Liver (tissue), 8 donors: ENCODE measurements at regions not wholly inside any gene's neighbourhood (a gene's known extent, or its start where the extent isn't known, plus 50 kb on each side); places are given as distances from the start of the nearest gene placed in this dataset.

Source experiments
- DNase-seq: peaks from one replicate; pipeline ENCODE4 v3.0.0-alpha.2; 2017; ENCODE audit warnings: low spot score
- H3K27ac ChIP-seq, 2 donors: one replicate each; pipeline ENCODE4 v1.7.0; 2013; ENCODE audit warnings: inconsistent platforms in 2 of 2, low read length in 2 of 2, control low read depth in 1 of 2, low read depth in 1 of 2, mild to moderate bottlenecking in 1 of 2
- H3K27me3 ChIP-seq, 4 donors: one replicate each; pipeline versions ENCODE4 v1.6.1 to v1.7.0; 2013; ENCODE audit warnings: low read length in 3 of 4, inconsistent platforms in 1 of 4, mild to moderate bottlenecking in 1 of 4, moderate library complexity in 1 of 4; ENCODE audit not compliant: control insufficient read depth in 4 of 4, insufficient read depth in 4 of 4
- H3K36me3 ChIP-seq, 4 donors: one replicate each; pipeline versions ENCODE4 v1.6.1 to v1.7.0; 2013; ENCODE audit warnings: low read length in 3 of 4, mild to moderate bottlenecking in 3 of 4, low read depth in 1 of 4, moderate library complexity in 1 of 4; ENCODE audit not compliant: control insufficient read depth in 4 of 4, insufficient read depth in 3 of 4
- H3K4me1 ChIP-seq, 4 donors: one replicate each; pipeline versions ENCODE4 v1.6.1 to v1.7.0; 2013; ENCODE audit warnings: low read length in 3 of 4, mild to moderate bottlenecking in 3 of 4, moderate library complexity in 1 of 4; ENCODE audit not compliant: control insufficient read depth in 4 of 4, insufficient read depth in 4 of 4
- H3K4me3 ChIP-seq, 3 donors: one replicate each; pipeline versions ENCODE4 v1.6.1 to v1.7.0; 2013; ENCODE audit warnings: low read length in 3 of 3, control low read depth in 1 of 3, low read depth in 1 of 3, mild to moderate bottlenecking in 1 of 3
- H3K9ac ChIP-seq, 2 donors: one replicate each; pipeline ENCODE4 v1.7.0; 2013; ENCODE audit warnings: low read length in 2 of 2, mild to moderate bottlenecking in 2 of 2, moderate library complexity in 2 of 2, control low read depth in 1 of 2, low read depth in 1 of 2
- H3K9me3 ChIP-seq, 4 donors: one replicate each; pipeline versions ENCODE4 v1.6.1 to v1.7.0; 2013; ENCODE audit warnings: low read length in 3 of 4; ENCODE audit not compliant: control insufficient read depth in 4 of 4
- EGR1 ChIP-seq, 2 donors: IDR thresholded peaks; 2 replicates each; pipeline ENCODE4 v1.6.1; 2016 to 2018; ENCODE audit warnings: antibody characterized with exemption in 2 of 2, low read depth in 2 of 2
- FOXA1 ChIP-seq: IDR thresholded peaks from 2 replicates; pipeline ENCODE4 v1.6.1; 2016; ENCODE audit warnings: antibody characterized with exemption
- FOXA2 ChIP-seq: IDR thresholded peaks from 2 replicates; pipeline ENCODE4 v1.6.1; 2016; ENCODE audit warnings: antibody characterized with exemption
- GABPA ChIP-seq, 2 donors: IDR thresholded peaks in 1 of 2; conservative IDR thresholded peaks in 1 of 2; 2 replicates each; pipeline ENCODE4 v1.6.1; 2016; ENCODE audit warnings: antibody characterized with exemption in 2 of 2, mild to moderate bottlenecking in 1 of 2, moderate library complexity in 1 of 2
- HNF4A ChIP-seq, 2 donors: conservative IDR thresholded peaks; 2 replicates each; pipeline ENCODE4 v1.6.1; 2016; ENCODE audit warnings: antibody characterized with exemption in 2 of 2, mild to moderate bottlenecking in 2 of 2
- HNF4G ChIP-seq: IDR thresholded peaks from 2 replicates; pipeline ENCODE4 v1.6.1; 2016; ENCODE audit warnings: antibody characterized with exemption
- NR2F2 ChIP-seq: IDR thresholded peaks from 2 replicates; pipeline ENCODE4 v1.6.1; 2016; ENCODE audit warnings: antibody characterized with exemption
- RXRA ChIP-seq, 2 donors: IDR thresholded peaks; 2 replicates each; pipeline ENCODE4 v1.6.1; 2017 to 2018; ENCODE audit warnings: antibody characterized with exemption in 2 of 2, mild to moderate bottlenecking in 1 of 2
- TAF1 ChIP-seq: conservative IDR thresholded peaks from 2 replicates; pipeline ENCODE4 v1.6.1; 2016; ENCODE audit warnings: antibody characterized with exemption, mild to moderate bottlenecking
- YY1 ChIP-seq: IDR thresholded peaks from 2 replicates; pipeline ENCODE4 v1.6.1; 2016; ENCODE audit warnings: antibody characterized with exemption, mild to moderate bottlenecking
- WGBS: extraction: QIAGEN DNeasy Blood & Tissue Kit; methylation state at CpG from one replicate; pipeline ENCODE4 v1.1.7; 2013; 5-methylcytosine and 5-hydroxymethylcytosine counted together
- TF ChIP-seq, protein P1 (sequence below): fragments of 150-350 bp; IDR thresholded peaks from 2 replicates; pipeline ENCODE4 v1.5.1; 2017; ENCODE audit warnings: improper control_type of control experiment, low read depth, low read length; ENCODE audit not compliant: missing input control
- TF ChIP-seq, protein P2 (sequence below): IDR thresholded peaks from 2 replicates; pipeline ENCODE4 v1.6.1; 2016; ENCODE audit warnings: antibody characterized with exemption, mild to moderate bottlenecking
- TF ChIP-seq, protein P3 (sequence below): IDR thresholded peaks from 2 replicates; pipeline ENCODE4 v1.6.1; 2016; ENCODE audit warnings: antibody characterized with exemption
- donor health status: healthy.
- donor health status: healthy.
- donor health status: healthy.
- donor health status: healthy.
- donor health status: healthy.

DNA sequence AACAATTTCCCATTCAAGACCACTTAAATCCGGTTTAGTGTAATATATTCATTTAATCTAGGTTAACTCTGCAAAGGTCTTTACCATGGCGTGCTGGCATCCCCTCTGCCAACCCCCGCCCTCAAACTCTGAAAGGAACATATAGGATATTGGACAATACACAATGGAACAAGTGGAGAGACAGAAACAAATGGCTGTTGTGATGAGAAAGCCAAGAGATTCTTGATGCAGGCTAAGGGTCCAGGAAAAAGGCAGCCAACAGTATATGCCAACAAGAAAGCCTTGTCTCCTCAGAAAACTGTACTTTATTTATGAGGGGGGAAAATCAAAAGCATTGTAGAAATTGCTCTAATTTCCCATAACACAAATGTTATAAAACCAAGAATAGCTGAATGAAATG, 407.3 kb upstream of the SGCG start:
- no peaks in the 10 kb centered on the region for H3K36me3 ChIP-seq
- H3K9ac ChIP-seq = no peak overlapping the region
- no peak for DNase-seq
- no peak for TF ChIP-seq NR2F2
- TF ChIP-seq YY1 = no peak
- TF ChIP-seq GABPA (IDR thresholded peaks at IDR 0.05 in 1 of 2, conservative IDR thresholded peaks at IDR 0.05 in 1 of 2) = no peak
- TF ChIP-seq HNF4A (conservative IDR thresholded peaks at IDR 0.05) = no peak
- TF ChIP-seq HNF4G = no peak
- TF ChIP-seq TAF1 = no peak
- TF ChIP-seq EGR1 (IDR thresholded peaks at IDR 0.05; ENCODE audit: low read depth in 2 of 2) = no peak
- TF ChIP-seq FOXA1 = no peak
- TF ChIP-seq, protein P1, sequence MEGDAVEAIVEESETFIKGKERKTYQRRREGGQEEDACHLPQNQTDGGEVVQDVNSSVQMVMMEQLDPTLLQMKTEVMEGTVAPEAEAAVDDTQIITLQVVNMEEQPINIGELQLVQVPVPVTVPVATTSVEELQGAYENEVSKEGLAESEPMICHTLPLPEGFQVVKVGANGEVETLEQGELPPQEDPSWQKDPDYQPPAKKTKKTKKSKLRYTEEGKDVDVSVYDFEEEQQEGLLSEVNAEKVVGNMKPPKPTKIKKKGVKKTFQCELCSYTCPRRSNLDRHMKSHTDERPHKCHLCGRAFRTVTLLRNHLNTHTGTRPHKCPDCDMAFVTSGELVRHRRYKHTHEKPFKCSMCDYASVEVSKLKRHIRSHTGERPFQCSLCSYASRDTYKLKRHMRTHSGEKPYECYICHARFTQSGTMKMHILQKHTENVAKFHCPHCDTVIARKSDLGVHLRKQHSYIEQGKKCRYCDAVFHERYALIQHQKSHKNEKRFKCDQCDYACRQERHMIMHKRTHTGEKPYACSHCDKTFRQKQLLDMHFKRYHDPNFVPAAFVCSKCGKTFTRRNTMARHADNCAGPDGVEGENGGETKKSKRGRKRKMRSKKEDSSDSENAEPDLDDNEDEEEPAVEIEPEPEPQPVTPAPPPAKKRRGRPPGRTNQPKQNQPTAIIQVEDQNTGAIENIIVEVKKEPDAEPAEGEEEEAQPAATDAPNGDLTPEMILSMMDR = no peak
- TF ChIP-seq FOXA2 = no peak
- 65% methylated on average over 3 of the region's 3 CpGs for WGBS
- no peaks in the 10 kb centered on the region for H3K27me3 ChIP-seq
- no peak overlapping the region for H3K4me3 ChIP-seq
- H3K4me1 ChIP-seq = no peaks in the 10 kb centered on the region
- H3K9me3 ChIP-seq = no peaks in the 10 kb centered on the region
- H3K27ac ChIP-seq = no peak overlapping the region

DNA sequence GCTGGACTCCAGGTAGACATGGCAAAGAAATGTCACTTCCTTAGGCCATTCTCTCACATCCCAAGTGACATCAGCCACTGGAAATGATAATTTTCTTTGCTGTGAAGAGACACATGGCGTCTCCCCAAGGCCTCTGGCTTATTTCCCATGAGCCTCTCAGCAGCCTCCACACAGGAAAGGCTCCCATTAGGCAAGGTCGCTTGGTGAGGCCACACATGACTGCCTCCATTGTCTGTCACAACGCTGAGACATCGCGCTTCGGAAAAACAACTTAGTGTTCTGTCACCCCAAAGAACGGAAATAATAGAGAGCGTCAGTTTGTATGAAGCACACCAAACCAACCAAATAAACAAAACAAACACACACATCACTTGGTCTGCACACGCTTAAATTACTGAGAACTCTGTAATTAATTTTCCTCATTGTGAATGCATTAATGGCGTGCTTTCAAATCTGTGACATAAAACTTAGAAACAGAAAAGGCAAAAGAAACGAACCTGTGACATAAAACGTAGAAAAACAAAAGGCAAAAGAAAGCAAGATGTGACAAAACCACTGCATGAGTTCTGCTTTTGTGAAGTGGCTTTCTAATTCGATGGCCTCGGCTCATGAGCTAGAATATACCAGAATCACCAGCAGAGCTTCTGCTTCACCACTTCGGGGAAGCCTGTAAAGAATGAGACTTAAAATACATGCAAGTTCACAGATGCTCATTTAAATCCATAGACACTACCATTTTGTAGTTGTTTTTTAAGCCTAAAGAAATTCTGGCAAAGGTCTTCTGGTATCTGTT, 404.2 kb upstream of the SGCG start:
- Histone ChIP-seq H3K27me3 (no peaks in the 10 kb centered on the region), H3K4me1 (no peaks in the 10 kb centered on the region), H3K4me3 (no peak overlapping the region), H3K36me3 (no peaks in the 10 kb centered on the region), H3K9me3 (no peaks in the 10 kb centered on the region), H3K27ac (no peak overlapping the region), H3K9ac (no peak overlapping the region)
- WGBS = 79% methylated on average over 15 of the region's 15 CpGs
- no peak for DNase-seq
- TF ChIP-seq, protein P1 = no peak
- TF ChIP-seq GABPA (IDR thresholded peaks at IDR 0.05 in 1 of 2, conservative IDR thresholded peaks at IDR 0.05 in 1 of 2) (no peak), FOXA1 (no peak), EGR1 (IDR thresholded peaks at IDR 0.05; ENCODE audit: low read depth in 2 of 2) (no peak), RXRA (IDR thresholded peaks at IDR 0.05) (no peak), NR2F2 (no peak)

DNA sequence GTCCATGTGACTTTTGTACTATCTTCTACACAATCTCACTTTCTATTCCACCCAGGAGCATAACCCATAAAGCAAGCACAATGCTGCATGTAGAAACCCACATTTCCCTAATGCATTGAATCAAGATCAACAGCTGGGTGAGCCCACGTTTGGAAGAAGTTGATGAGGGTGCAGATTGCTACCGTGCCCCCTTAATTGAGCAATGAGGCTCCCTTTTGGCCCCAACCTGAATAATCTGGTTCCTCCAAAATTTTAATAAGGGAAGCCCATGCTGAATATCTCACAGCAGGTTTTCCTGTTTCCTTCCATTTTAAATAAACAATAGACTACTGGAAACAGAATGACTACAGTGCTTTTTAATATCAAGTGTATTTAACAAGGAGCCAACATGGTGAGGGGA, 403.6 kb upstream of the SGCG start:
- no peaks in the 10 kb centered on the region for H3K27me3 ChIP-seq
- no peaks in the 10 kb centered on the region for H3K36me3 ChIP-seq
- WGBS = 53% methylated on average over 2 of the region's 2 CpGs
- no peak for DNase-seq
- no peak overlapping the region for H3K27ac ChIP-seq
- TF ChIP-seq HNF4A (conservative IDR thresholded peaks at IDR 0.05) (no peak), FOXA2 (no peak), EGR1 (IDR thresholded peaks at IDR 0.05; ENCODE audit: low read depth in 2 of 2) (no peak), GABPA (IDR thresholded peaks at IDR 0.05 in 1 of 2, conservative IDR thresholded peaks at IDR 0.05 in 1 of 2) (no peak)
- TF ChIP-seq, protein P1 = no peak
- TF ChIP-seq, protein P2, sequence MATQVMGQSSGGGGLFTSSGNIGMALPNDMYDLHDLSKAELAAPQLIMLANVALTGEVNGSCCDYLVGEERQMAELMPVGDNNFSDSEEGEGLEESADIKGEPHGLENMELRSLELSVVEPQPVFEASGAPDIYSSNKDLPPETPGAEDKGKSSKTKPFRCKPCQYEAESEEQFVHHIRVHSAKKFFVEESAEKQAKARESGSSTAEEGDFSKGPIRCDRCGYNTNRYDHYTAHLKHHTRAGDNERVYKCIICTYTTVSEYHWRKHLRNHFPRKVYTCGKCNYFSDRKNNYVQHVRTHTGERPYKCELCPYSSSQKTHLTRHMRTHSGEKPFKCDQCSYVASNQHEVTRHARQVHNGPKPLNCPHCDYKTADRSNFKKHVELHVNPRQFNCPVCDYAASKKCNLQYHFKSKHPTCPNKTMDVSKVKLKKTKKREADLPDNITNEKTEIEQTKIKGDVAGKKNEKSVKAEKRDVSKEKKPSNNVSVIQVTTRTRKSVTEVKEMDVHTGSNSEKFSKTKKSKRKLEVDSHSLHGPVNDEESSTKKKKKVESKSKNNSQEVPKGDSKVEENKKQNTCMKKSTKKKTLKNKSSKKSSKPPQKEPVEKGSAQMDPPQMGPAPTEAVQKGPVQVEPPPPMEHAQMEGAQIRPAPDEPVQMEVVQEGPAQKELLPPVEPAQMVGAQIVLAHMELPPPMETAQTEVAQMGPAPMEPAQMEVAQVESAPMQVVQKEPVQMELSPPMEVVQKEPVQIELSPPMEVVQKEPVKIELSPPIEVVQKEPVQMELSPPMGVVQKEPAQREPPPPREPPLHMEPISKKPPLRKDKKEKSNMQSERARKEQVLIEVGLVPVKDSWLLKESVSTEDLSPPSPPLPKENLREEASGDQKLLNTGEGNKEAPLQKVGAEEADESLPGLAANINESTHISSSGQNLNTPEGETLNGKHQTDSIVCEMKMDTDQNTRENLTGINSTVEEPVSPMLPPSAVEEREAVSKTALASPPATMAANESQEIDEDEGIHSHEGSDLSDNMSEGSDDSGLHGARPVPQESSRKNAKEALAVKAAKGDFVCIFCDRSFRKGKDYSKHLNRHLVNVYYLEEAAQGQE = no peak
- TF ChIP-seq, protein P3, sequence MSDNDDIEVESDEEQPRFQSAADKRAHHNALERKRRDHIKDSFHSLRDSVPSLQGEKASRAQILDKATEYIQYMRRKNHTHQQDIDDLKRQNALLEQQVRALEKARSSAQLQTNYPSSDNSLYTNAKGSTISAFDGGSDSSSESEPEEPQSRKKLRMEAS = no peak
- H3K4me1 ChIP-seq = no peaks in the 10 kb centered on the region
- H3K9ac ChIP-seq = no peak overlapping the region
- H3K9me3 ChIP-seq = no peaks in the 10 kb centered on the region
- H3K4me3 ChIP-seq = no peak overlapping the region
